SH-SY5Y (cell line): ENCODE measurements at regions not wholly inside any gene's neighbourhood (a gene's known extent, or its start where the extent isn't known, plus 50 kb on each side); places are given as distances from the start of the nearest gene placed in this dataset.

Experiments
- GATA2 ChIP-seq: IDR thresholded peaks from 2 replicates; pipeline ENCODE4 v1.6.1; 2011; ENCODE audit warnings: mild to moderate bottlenecking, low read depth, low read length
- GATA3 ChIP-seq: IDR thresholded peaks from 2 replicates; pipeline ENCODE4 v1.6.1; 2011; ENCODE audit warnings: low read depth, mild to moderate bottlenecking, low read length, moderate library complexity

DNA sequence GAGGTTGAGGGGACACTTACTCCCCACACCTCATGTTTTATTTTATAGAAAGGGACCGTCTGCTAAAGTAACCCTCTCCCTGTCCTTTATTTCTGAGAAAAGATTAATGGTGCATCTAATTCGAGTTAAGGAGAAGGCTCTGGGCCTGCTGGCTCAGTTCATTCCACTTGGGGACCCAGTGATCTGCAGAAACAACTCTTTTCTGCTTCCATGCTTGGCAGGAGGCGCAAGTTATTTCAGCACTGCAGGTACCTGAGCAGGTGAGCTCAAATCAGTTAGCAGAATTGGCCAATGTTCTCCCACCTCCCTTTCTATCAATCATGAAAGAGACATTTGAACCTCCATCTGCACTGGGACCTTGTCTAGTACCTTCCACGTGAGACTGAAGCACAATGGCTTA is 396.1 kb downstream of the SFMBT2 start:
- TF ChIP-seq GATA3 (no peak), GATA2 (no peak)

- TF ChIP-seq GATA2: no peak
- no peak for TF ChIP-seq GATA3
These were observed 398.8 kb downstream of the SFMBT2 start for GRCh38 chr10:7011994-7012393.

DNA sequence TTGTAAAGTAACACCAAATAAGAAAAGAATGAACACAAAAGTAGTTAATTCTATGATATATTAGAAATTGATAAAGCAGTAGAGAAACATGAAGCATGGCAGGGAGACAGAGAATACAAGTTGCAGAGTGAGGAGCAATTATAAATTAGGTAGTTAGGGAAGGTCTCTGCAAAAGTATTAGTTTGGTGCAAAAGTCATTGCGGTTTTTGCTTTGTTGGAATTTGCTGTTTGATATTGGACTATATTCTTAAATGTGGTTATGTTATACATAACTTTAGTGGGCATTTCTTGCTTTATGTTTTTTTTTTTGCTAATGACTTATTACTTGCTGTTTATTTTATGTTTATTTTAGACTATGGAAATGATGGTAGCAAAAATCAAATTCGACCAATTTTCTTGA is 402.2 kb downstream of the SFMBT2 start:
- no peak for TF ChIP-seq GATA2
- no peak for TF ChIP-seq GATA3

- TF ChIP-seq GATA2: no peak
- TF ChIP-seq GATA3: no peak
These were observed 403.1 kb downstream of the SFMBT2 start for GRCh38 chr10:7007600-7008190.

DNA sequence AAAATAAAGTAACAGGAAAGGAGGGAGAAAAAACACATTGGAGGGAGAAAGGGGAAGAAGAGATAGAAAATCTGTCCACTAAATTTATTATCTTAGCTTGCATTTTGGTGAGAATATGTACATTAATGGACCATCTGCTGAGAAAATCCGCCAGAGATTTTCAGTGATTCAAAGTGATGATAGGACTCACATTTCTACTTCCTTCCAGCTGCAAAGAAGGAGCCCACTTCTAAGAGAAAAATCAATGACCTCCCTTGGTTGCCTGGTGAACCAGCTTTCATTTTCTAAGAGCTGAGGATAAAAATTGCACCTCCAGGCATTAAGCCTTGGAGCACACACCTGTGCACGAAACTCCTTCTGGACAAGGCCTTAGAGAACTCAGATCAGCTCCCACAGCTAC is 404.3 kb downstream of the SFMBT2 start:
- no peak for TF ChIP-seq GATA3
- TF ChIP-seq GATA2: no peak

GRCh38 chr10:7003831-7004395 is 406.9 kb downstream of the SFMBT2 start:
- TF ChIP-seq GATA2: no peak
- TF ChIP-seq GATA3: no peak

- no peak for TF ChIP-seq GATA2
- no peak for TF ChIP-seq GATA3
These were observed 410.8 kb downstream of the SFMBT2 start for GRCh38 chr10:7000061-7000460.

DNA sequence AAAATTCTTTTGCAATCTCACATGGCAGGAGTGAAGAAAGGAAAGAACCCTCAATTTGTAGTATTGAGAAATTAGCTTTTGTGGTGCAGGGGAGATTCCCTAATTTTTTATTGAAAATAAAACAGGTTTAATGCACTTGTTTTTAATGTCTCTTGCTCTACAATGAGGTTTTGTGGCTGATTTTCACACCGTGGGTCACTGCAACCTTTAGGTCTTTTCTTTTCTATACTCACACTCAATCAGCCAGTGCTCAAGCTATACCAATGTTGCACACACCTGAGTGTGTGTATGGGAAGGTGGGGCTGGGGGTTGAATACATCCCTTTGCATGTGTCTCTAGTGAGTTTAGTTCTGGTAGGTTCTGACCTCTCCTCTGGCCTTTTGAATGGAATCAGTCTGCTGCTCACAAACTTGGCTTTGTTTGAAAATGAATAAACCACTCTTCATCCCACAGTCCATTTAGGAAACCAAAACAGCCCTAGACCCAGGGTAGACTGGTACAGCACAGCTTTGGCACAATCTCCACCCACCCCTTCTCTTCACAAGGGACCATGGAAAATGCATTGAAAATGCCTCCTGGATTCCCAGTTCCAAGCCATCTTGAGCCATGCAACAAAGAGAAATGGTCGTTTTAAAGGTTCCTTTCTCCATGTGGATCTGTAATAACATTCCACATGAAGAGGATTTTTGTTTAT is 411.5 kb downstream of the SFMBT2 start:
- TF ChIP-seq GATA3 (no peak), GATA2 (no peak)

- TF ChIP-seq GATA2 (no peak), GATA3 (no peak)
These were observed 413.3 kb downstream of the SFMBT2 start for GRCh38 chr10:6997509-6997908.

- TF ChIP-seq GATA2: no peak
- TF ChIP-seq GATA3: no peak
These were observed 414.4 kb downstream of the SFMBT2 start for GRCh38 chr10:6996431-6996830.

DNA sequence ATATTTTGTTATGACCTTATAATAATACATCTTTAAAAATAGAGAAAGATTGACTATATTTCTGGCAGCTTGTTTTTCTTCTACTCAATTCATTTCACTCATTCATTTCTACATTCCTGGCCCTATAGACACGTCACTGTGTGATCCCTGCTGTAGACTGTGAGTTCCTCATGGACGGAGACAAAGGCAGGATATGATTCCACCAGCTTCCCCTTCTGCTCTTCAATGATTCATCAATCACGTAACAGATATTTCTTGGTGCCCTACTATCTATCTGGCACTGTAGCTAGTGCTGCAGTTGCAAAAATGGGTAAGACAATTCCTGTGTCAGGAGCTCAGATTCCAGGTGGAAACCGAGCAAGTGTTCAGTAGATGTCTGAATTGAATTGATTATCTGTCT is 415.0 kb downstream of the SFMBT2 start:
- no peak for TF ChIP-seq GATA3
- no peak for TF ChIP-seq GATA2

GRCh38 chr10:6995341-6995740 is 415.3 kb upstream of the PRKCQ start:
- TF ChIP-seq GATA2: no peak
- TF ChIP-seq GATA3: no peak

GRCh38 chr10:6990891-6991290 is 410.8 kb upstream of the PRKCQ start:
- TF ChIP-seq GATA3 (no peak), GATA2 (no peak)

- TF ChIP-seq GATA2 (no peak), GATA3 (no peak)
These were observed 408.6 kb upstream of the PRKCQ start for GRCh38 chr10:6988654-6989053.

GRCh38 chr10:6987536-6987945 is 407.5 kb upstream of the PRKCQ start:
- TF ChIP-seq GATA2: no peak
- no peak for TF ChIP-seq GATA3
